ENCODE measurements at regions not wholly inside any gene's neighbourhood (a gene's known extent, or its start where the extent isn't known, plus 50 kb on each side); places are given as distances from the start of the nearest gene placed in this dataset.

GRCh38 chr20:16128538-16129106, 444.6 kb downstream of the KIF16B start:
- Histone ChIP-seq H3K36me3 (ENCODE audit: low read depth) (no peaks in the 10 kb centered on the region), H3K4me3 (no peak overlapping the region), H3K4me1 (ENCODE audit: low read depth) (no peaks in the 10 kb centered on the region), H3K9me3 (no peaks in the 10 kb centered on the region)
- intact Hi-C loops (cut with DNase I, micrococcal nuclease), result no loop called here
- DNase-seq (no peak), ATAC-seq (no peak)
- TF ChIP-seq CTCF (IDR thresholded peaks at IDR 0.05), result no peak

GRCh38 chr20:16125816-16126215, 447.4 kb downstream of the KIF16B start:
- Histone ChIP-seq H3K9me3 (no peaks in the 10 kb centered on the region), H3K4me1 (ENCODE audit: low read depth) (no peaks in the 10 kb centered on the region), H3K36me3 (ENCODE audit: low read depth) (no peaks in the 10 kb centered on the region), H3K4me3 (no peak overlapping the region)
- intact Hi-C loops (cut with DNase I, micrococcal nuclease), result no loop called here
- no peak for DNase-seq
- ATAC-seq, result no peak
- TF ChIP-seq CTCF (IDR thresholded peaks at IDR 0.05), result no peak

GRCh38 chr20:16124911-16125776, 448.1 kb downstream of the KIF16B start:
- Histone ChIP-seq H3K36me3 (ENCODE audit: low read depth) (no peaks in the 10 kb centered on the region), H3K9me3 (no peaks in the 10 kb centered on the region), H3K4me3 (no peak overlapping the region), H3K4me1 (ENCODE audit: low read depth) (no peaks in the 10 kb centered on the region)
- no peak for TF ChIP-seq CTCF (IDR thresholded peaks at IDR 0.05)
- ATAC-seq, result no peak
- intact Hi-C loops (cut with DNase I, micrococcal nuclease), result no loop called here
- no peak for DNase-seq

GRCh38 chr20:16124491-16124890, 448.8 kb downstream of the KIF16B start:
- Histone ChIP-seq H3K4me1 (ENCODE audit: low read depth) (no peaks in the 10 kb centered on the region), H3K36me3 (ENCODE audit: low read depth) (no peaks in the 10 kb centered on the region), H3K4me3 (no peak overlapping the region), H3K9me3 (no peaks in the 10 kb centered on the region)
- DNase-seq (no peak), ATAC-seq (no peak)
- intact Hi-C loops (cut with DNase I, micrococcal nuclease), result no loop called here
- TF ChIP-seq CTCF (IDR thresholded peaks at IDR 0.05), result no peak

- DNase-seq (no peak), ATAC-seq (no peak)
- no peak for TF ChIP-seq CTCF (IDR thresholded peaks at IDR 0.05)
- Histone ChIP-seq H3K9me3 (peaks cover 2% of the 10 kb centered on the region), H3K4me3 (no peak overlapping the region), H3K4me1 (ENCODE audit: low read depth) (no peaks in the 10 kb centered on the region), H3K36me3 (ENCODE audit: low read depth) (no peaks in the 10 kb centered on the region)
- intact Hi-C loops (cut with DNase I, micrococcal nuclease), result no loop called here
Measured at GRCh38 chr20:16123623-16124022, 449.6 kb downstream of the KIF16B start.

Data from mucosa of descending colon (tissue), 3 donors.